Uterus (tissue), 3 donors: ENCODE measurements at regions not wholly inside any gene's neighbourhood (a gene's known extent, or its start where the extent isn't known, plus 50 kb on each side); places are given as distances from the start of the nearest gene placed in this dataset.

Source experiments
- DNase-seq, 2 donors: peaks; one replicate each; pipeline ENCODE4 v3.0.0-alpha.2; 2019 to 2020
- H3K27ac ChIP-seq, 2 donors: fragments of 200-600 bp; sonication (generic); 1 replicate in 1 of 2; 2 replicates in 1 of 2; pipeline ENCODE4 v1.5.1; 2016 to 2018
- H3K27me3 ChIP-seq, 2 donors: fragments of 200-600 bp; sonication (generic); one replicate each; pipeline ENCODE4 v1.5.1; 2018 to 2019; ENCODE audit warnings: control low read depth in 1 of 2
- H3K36me3 ChIP-seq, 2 donors: fragments of 200-600 bp; sonication (generic); one replicate each; pipeline ENCODE4 v1.5.1; 2019; ENCODE audit warnings: control low read depth in 1 of 2
- H3K4me1 ChIP-seq, 2 donors: fragments of 200-600 bp; sonication (generic); one replicate each; pipeline ENCODE4 v1.5.1; 2018 to 2019; ENCODE audit warnings: control low read depth in 1 of 2
- H3K4me3 ChIP-seq, 2 donors: fragments of 200-600 bp; sonication (generic); 1 replicate in 1 of 2; 2 replicates in 1 of 2; pipeline ENCODE4 v1.5.1; 2018 to 2019; ENCODE audit warnings: mild to moderate bottlenecking in 1 of 2
- H3K9me3 ChIP-seq, 2 donors: fragments of 200-600 bp; sonication (generic); one replicate each; pipeline ENCODE4 v1.5.1; 2019; ENCODE audit warnings: control low read depth in 1 of 2
- CTCF ChIP-seq, 4 experiments: fragments of 200-600 bp in 2 of 4; fragments of 450-650 bp in 2 of 4; sonication (generic) in 2 of 4; IDR thresholded peaks; one replicate each; pipeline ENCODE4 v1.5.1; 2016 to 2019; ENCODE audit warnings: antibody characterized with exemption in 4 of 4, mild to moderate bottlenecking in 2 of 4, moderate library complexity in 1 of 4
- POLR2A ChIP-seq, 2 donors: fragments of 450-650 bp; IDR thresholded peaks; one replicate each; pipeline ENCODE4 v1.6.1; 2016; ENCODE audit warnings: antibody characterized with exemption in 2 of 2, mild to moderate bottlenecking in 1 of 2, moderate library complexity in 1 of 2
- intact Hi-C: fragments of 100-400 bp; cut with DNase I; formaldehyde crosslinking; loops from one replicate; pipeline ENCODE4 v1.15.1; 2023; ENCODE audit warnings: low total_unique reads
- donor health status: DM: yes; HTN: yes; CAD: no.

- no peaks in the 10 kb centered on the region for H3K9me3 ChIP-seq
- TF ChIP-seq POLR2A (IDR thresholded peaks at IDR 0.05) (no peak), CTCF (IDR thresholded peaks at IDR 0.05) (no peak)
- no peaks in the 10 kb centered on the region for H3K4me1 ChIP-seq
- DNase-seq: no peak
- no peaks in the 10 kb centered on the region for H3K27me3 ChIP-seq
- H3K27ac ChIP-seq: no peak overlapping the region
- H3K36me3 ChIP-seq: no peaks in the 10 kb centered on the region
- H3K4me3 ChIP-seq: no peak overlapping the region
- intact Hi-C loops: no loop called here
Measured at GRCh38 chr15:98160236-98160635, 199.7 kb downstream of the ARRDC4 start.

GRCh38 chr15:98163319-98164045 is 203.0 kb downstream of the ARRDC4 start:
- no peak for DNase-seq
- Histone ChIP-seq H3K27ac (no peak overlapping the region), H3K9me3 (no peaks in the 10 kb centered on the region), H3K27me3 (no peaks in the 10 kb centered on the region), H3K4me1 (no peaks in the 10 kb centered on the region), H3K4me3 (no peak overlapping the region), H3K36me3 (no peaks in the 10 kb centered on the region)
- intact Hi-C loops: no loop called here
- TF ChIP-seq CTCF (IDR thresholded peaks at IDR 0.05): no peak
- no peak for TF ChIP-seq POLR2A (IDR thresholded peaks at IDR 0.05)

GRCh38 chr15:98164571-98164970 is 204.1 kb downstream of the ARRDC4 start:
- intact Hi-C loops: no loop called here

GRCh38 chr15:98164986-98165385 is 204.5 kb downstream of the ARRDC4 start:
- no peaks in the 10 kb centered on the region for H3K36me3 ChIP-seq
- no peak overlapping the region for H3K27ac ChIP-seq
- no peaks in the 10 kb centered on the region for H3K9me3 ChIP-seq
- H3K27me3 ChIP-seq: no peaks in the 10 kb centered on the region
- TF ChIP-seq CTCF (IDR thresholded peaks at IDR 0.05) (no peak), POLR2A (IDR thresholded peaks at IDR 0.05) (no peak)
- no peak for DNase-seq
- H3K4me3 ChIP-seq: no peak overlapping the region
- H3K4me1 ChIP-seq: no peaks in the 10 kb centered on the region
- intact Hi-C loops: no loop called here

More at GRCh38 chr15:98164571-98164970, 204.1 kb downstream of the ARRDC4 start:
- H3K4me3 ChIP-seq: no peak overlapping the region
- no peaks in the 10 kb centered on the region for H3K27me3 ChIP-seq
- no peaks in the 10 kb centered on the region for H3K9me3 ChIP-seq
- no peaks in the 10 kb centered on the region for H3K36me3 ChIP-seq
- no peaks in the 10 kb centered on the region for H3K4me1 ChIP-seq
- DNase-seq: no peak
- no peak overlapping the region for H3K27ac ChIP-seq
- TF ChIP-seq CTCF (IDR thresholded peaks at IDR 0.05) (no peak), POLR2A (IDR thresholded peaks at IDR 0.05) (no peak)

GRCh38 chr15:98167722-98168268 is 207.3 kb downstream of the ARRDC4 start:
- Histone ChIP-seq H3K27ac (no peak overlapping the region), H3K27me3 (no peaks in the 10 kb centered on the region), H3K4me1 (no peaks in the 10 kb centered on the region), H3K36me3 (no peaks in the 10 kb centered on the region), H3K4me3 (no peak overlapping the region), H3K9me3 (no peaks in the 10 kb centered on the region)
- no peak for DNase-seq
- intact Hi-C loops: no loop called here
- TF ChIP-seq POLR2A (IDR thresholded peaks at IDR 0.05) (no peak), CTCF (IDR thresholded peaks at IDR 0.05) (no peak)
